Calu3 (cell line): ENCODE measurements at regions not wholly inside any gene's neighbourhood (a gene's known extent, or its start where the extent isn't known, plus 50 kb on each side); places are given as distances from the start of the nearest gene placed in this dataset.

ENCODE experiments used
- BruUV-seq: library from RNA; stranded (reverse); fragments of 400-500 nt; replicated peaks from 2 replicates; lab custom pipeline; 2021; lab: Mats Ljungman, UMichigan
- CTCF ChIA-PET: fragments of 300-600 bp; sonication (Branson Sonifier 250); formaldehyde crosslinking; loops from one replicate; lab custom pipeline; 2022; ENCODE audit warnings: antibody characterized with exemption; lab: Charles Lee
- DNase-seq: peaks from one replicate; pipeline ENCODE4 v3.0.0; 2022
- H3K27ac Mint-ChIP-seq: one replicate; pipeline ENCODE4 v1.8.0; 2022; ENCODE audit warnings: mixed read lengths; ENCODE audit not compliant: unreplicated experiment
- H3K27me3 Mint-ChIP-seq: one replicate; pipeline ENCODE4 v1.8.0; 2022; ENCODE audit warnings: mixed read lengths; ENCODE audit not compliant: unreplicated experiment
- H3K36me3 Mint-ChIP-seq: one replicate; pipeline ENCODE4 v1.8.0; 2022; ENCODE audit warnings: mild to moderate bottlenecking, moderate library complexity, mixed read lengths; ENCODE audit not compliant: insufficient read depth, unreplicated experiment
- H3K4me1 Mint-ChIP-seq: one replicate; pipeline ENCODE4 v1.8.0; 2022; ENCODE audit warnings: mild to moderate bottlenecking, low read depth, mixed read lengths; ENCODE audit not compliant: unreplicated experiment
- H3K4me3 Mint-ChIP-seq: one replicate; pipeline ENCODE4 v1.8.0; 2022; ENCODE audit warnings: mild to moderate bottlenecking, low read depth, moderate library complexity, mixed read lengths; ENCODE audit not compliant: unreplicated experiment
- H3K9me3 Mint-ChIP-seq: one replicate; pipeline ENCODE4 v1.8.0; 2022; ENCODE audit warnings: low read depth, mixed read lengths; ENCODE audit not compliant: unreplicated experiment
- CTCF ChIP-seq: fragments of 200-600 bp; IDR thresholded peaks from one replicate; pipeline ENCODE4 v1.8.0; 2022; ENCODE audit warnings: antibody characterized with exemption; ENCODE audit not compliant: unreplicated experiment
- intact Hi-C: fragments of 100-400 bp; cut with micrococcal nuclease; formaldehyde crosslinking; loops from one replicate; pipeline ENCODE4 v1.10.0; 2022; ENCODE audit not compliant: unreplicated experiment

- no peak for TF ChIP-seq CTCF
- CTCF ChIA-PET = no interaction called here
- Mint-ChIP-seq H3K27me3 (no peaks in the 10 kb centered on the region), H3K9me3 (no peaks in the 10 kb centered on the region), H3K27ac (no peak overlapping the region), H3K36me3 (no peaks in the 10 kb centered on the region), H3K4me1 (no peaks in the 10 kb centered on the region), H3K4me3 (no peak overlapping the region)
- DNase-seq = no peak
- intact Hi-C loops = no loop called here
- no TSS peak for BruUV-seq
Measured at GRCh38 chr4:184885602-184886001, 59.8 kb upstream of the ACSL1 start.

GRCh38 chr4:184887333-184887732 lies 61.6 kb upstream of the ACSL1 start:
- Mint-ChIP-seq H3K36me3 (no peaks in the 10 kb centered on the region), H3K9me3 (no peaks in the 10 kb centered on the region), H3K4me1 (no peaks in the 10 kb centered on the region), H3K27me3 (no peaks in the 10 kb centered on the region), H3K4me3 (no peak overlapping the region), H3K27ac (no peak overlapping the region)
- BruUV-seq = no TSS peak
- DNase-seq = no peak
- no peak for TF ChIP-seq CTCF
- intact Hi-C loops = no loop called here
- CTCF ChIA-PET = no interaction called here

- DNase-seq = no peak
- intact Hi-C loops = no loop called here
- Mint-ChIP-seq H3K36me3 (no peaks in the 10 kb centered on the region), H3K4me3 (no peak overlapping the region), H3K4me1 (no peaks in the 10 kb centered on the region), H3K9me3 (no peaks in the 10 kb centered on the region), H3K27me3 (no peaks in the 10 kb centered on the region), H3K27ac (no peak overlapping the region)
- BruUV-seq = no TSS peak
- CTCF ChIA-PET = no interaction called here
- TF ChIP-seq CTCF = no peak
Measured at GRCh38 chr4:184887947-184888346, 62.2 kb upstream of the ACSL1 start.

- H3K9me3 Mint-ChIP-seq = no peaks in the 10 kb centered on the region
- H3K36me3 Mint-ChIP-seq = no peaks in the 10 kb centered on the region
- no TSS peak for BruUV-seq
- no peak for DNase-seq
- intact Hi-C loops = no loop called here
- no peaks in the 10 kb centered on the region for H3K27me3 Mint-ChIP-seq
- no peaks in the 10 kb centered on the region for H3K4me1 Mint-ChIP-seq
- CTCF ChIA-PET = no interaction called here
- no peak overlapping the region for H3K4me3 Mint-ChIP-seq
- no peak overlapping the region for H3K27ac Mint-ChIP-seq
- no peak for TF ChIP-seq CTCF
Measured at GRCh38 chr4:184889666-184890335, 64.0 kb upstream of the ACSL1 start.
